ENCODE measurements at regions not wholly inside any gene's neighbourhood (a gene's known extent, or its start where the extent isn't known, plus 50 kb on each side); places are given as distances from the start of the nearest gene placed in this dataset.

- no peak overlapping the region for H3K9ac ChIP-seq (ENCODE audit: low read length)
- no peaks in the 10 kb centered on the region for H3K9me3 ChIP-seq (ENCODE audit: low read length)
- no peak overlapping the region for H2AFZ ChIP-seq (ENCODE audit: low read length)
- no peak overlapping the region for H3K4me3 ChIP-seq (ENCODE audit: low read depth, low read length, poor library complexity, severe bottlenecking)
- H3F3A ChIP-seq (ENCODE audit: insufficient read depth, low read length), result no peaks in the 10 kb centered on the region
- H3K4me2 ChIP-seq (ENCODE audit: low read length), result no peak overlapping the region
- TF ChIP-seq CTCF (IDR thresholded peaks at IDR 0.05; ENCODE audit: low read length) (no peak), EZH2 (IDR thresholded peaks at IDR 0.05; ENCODE audit: borderline replicate concordance, low read length) (no peak)
- no peaks in the 10 kb centered on the region for H3K27me3 ChIP-seq (ENCODE audit: insufficient read depth, low read length)
- H4K20me1 ChIP-seq (ENCODE audit: insufficient read depth, low read length), result no peaks in the 10 kb centered on the region
- no peaks in the 10 kb centered on the region for H3K9me2 ChIP-seq (ENCODE audit: low read depth, low read length)
- no peak overlapping the region for H3K27ac ChIP-seq (ENCODE audit: low read depth, low read length, poor library complexity, severe bottlenecking)
- no peaks in the 10 kb centered on the region for H3K4me1 ChIP-seq (ENCODE audit: insufficient read depth, low read length, severe bottlenecking)
- no peaks in the 10 kb centered on the region for H3K36me3 ChIP-seq (ENCODE audit: insufficient read depth, low read length)
- no peaks in the 10 kb centered on the region for H3K79me2 ChIP-seq (ENCODE audit: insufficient read depth, low read length)
These were observed 204.4 kb upstream of the ADGRL2 start for GRCh38 chr1:81596341-81596740.

GRCh38 chr1:81594206-81594605 is 206.5 kb upstream of the ADGRL2 start:
- Histone ChIP-seq H3K27me3 (ENCODE audit: insufficient read depth, low read length) (no peaks in the 10 kb centered on the region), H3F3A (ENCODE audit: insufficient read depth, low read length) (no peaks in the 10 kb centered on the region), H3K79me2 (ENCODE audit: insufficient read depth, low read length) (no peaks in the 10 kb centered on the region), H3K4me3 (ENCODE audit: low read depth, low read length, poor library complexity, severe bottlenecking) (no peak overlapping the region), H3K4me1 (ENCODE audit: insufficient read depth, low read length, severe bottlenecking) (no peaks in the 10 kb centered on the region), H3K4me2 (ENCODE audit: low read length) (no peak overlapping the region), H3K36me3 (ENCODE audit: insufficient read depth, low read length) (no peaks in the 10 kb centered on the region), H2AFZ (ENCODE audit: low read length) (no peak overlapping the region), H3K27ac (ENCODE audit: low read depth, low read length, poor library complexity, severe bottlenecking) (no peak overlapping the region), H4K20me1 (ENCODE audit: insufficient read depth, low read length) (no peaks in the 10 kb centered on the region), H3K9me2 (ENCODE audit: low read depth, low read length) (no peaks in the 10 kb centered on the region), H3K9me3 (ENCODE audit: low read length) (no peaks in the 10 kb centered on the region), H3K9ac (ENCODE audit: low read length) (no peak overlapping the region)
- TF ChIP-seq CTCF (IDR thresholded peaks at IDR 0.05; ENCODE audit: low read length) (no peak), EZH2 (IDR thresholded peaks at IDR 0.05; ENCODE audit: borderline replicate concordance, low read length) (no peak)

GRCh38 chr1:81592233-81592632 is 208.5 kb upstream of the ADGRL2 start:
- no peaks in the 10 kb centered on the region for H3K27me3 ChIP-seq (ENCODE audit: insufficient read depth, low read length)
- H3K4me2 ChIP-seq (ENCODE audit: low read length), result no peak overlapping the region
- H3K4me3 ChIP-seq (ENCODE audit: low read depth, low read length, poor library complexity, severe bottlenecking), result no peak overlapping the region
- no peaks in the 10 kb centered on the region for H3K4me1 ChIP-seq (ENCODE audit: insufficient read depth, low read length, severe bottlenecking)
- no peak overlapping the region for H3K9ac ChIP-seq (ENCODE audit: low read length)
- H4K20me1 ChIP-seq (ENCODE audit: insufficient read depth, low read length), result no peaks in the 10 kb centered on the region
- no peaks in the 10 kb centered on the region for H3K9me3 ChIP-seq (ENCODE audit: low read length)
- H3K36me3 ChIP-seq (ENCODE audit: insufficient read depth, low read length), result no peaks in the 10 kb centered on the region
- TF ChIP-seq EZH2 (IDR thresholded peaks at IDR 0.05; ENCODE audit: borderline replicate concordance, low read length) (no peak), CTCF (IDR thresholded peaks at IDR 0.05; ENCODE audit: low read length) (no peak)
- no peaks in the 10 kb centered on the region for H3K9me2 ChIP-seq (ENCODE audit: low read depth, low read length)
- no peak overlapping the region for H3K27ac ChIP-seq (ENCODE audit: low read depth, low read length, poor library complexity, severe bottlenecking)
- no peaks in the 10 kb centered on the region for H3F3A ChIP-seq (ENCODE audit: insufficient read depth, low read length)
- no peaks in the 10 kb centered on the region for H3K79me2 ChIP-seq (ENCODE audit: insufficient read depth, low read length)
- H2AFZ ChIP-seq (ENCODE audit: low read length), result no peak overlapping the region
